SH-SY5Y (cell line): ENCODE measurements at regions not wholly inside any gene's neighbourhood (a gene's known extent, or its start where the extent isn't known, plus 50 kb on each side); places are given as distances from the start of the nearest gene placed in this dataset.

Source experiments
- GATA2 ChIP-seq: IDR thresholded peaks from 2 replicates; pipeline ENCODE4 v1.6.1; 2011; ENCODE audit warnings: mild to moderate bottlenecking, low read depth, low read length
- GATA3 ChIP-seq: IDR thresholded peaks from 2 replicates; pipeline ENCODE4 v1.6.1; 2011; ENCODE audit warnings: low read depth, mild to moderate bottlenecking, low read length, moderate library complexity

DNA sequence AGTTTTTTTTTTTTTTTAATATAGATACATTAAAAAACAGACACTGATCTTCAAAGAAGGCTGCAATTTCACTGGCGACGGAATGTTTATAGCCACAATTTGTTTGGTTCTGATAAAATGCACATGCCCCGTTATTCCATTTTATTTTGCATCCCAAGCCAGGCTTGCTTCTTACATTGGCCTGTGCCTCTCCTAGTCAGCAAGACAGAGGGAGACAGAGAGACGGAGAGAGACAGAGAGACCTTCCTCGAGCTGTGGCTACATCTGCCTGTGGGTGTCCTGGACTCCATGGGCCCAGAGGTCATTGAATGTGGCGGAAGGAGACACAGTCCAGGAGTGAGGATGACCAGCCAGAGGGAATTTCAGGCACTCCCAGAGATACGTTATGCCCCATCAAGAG lies 926.6 kb downstream of the VRK1 start:
- TF ChIP-seq GATA3 (no peak), GATA2 (no peak)
